DND-41 (cell line): ENCODE measurements at regions not wholly inside any gene's neighbourhood (a gene's known extent, or its start where the extent isn't known, plus 50 kb on each side); places are given as distances from the start of the nearest gene placed in this dataset.

ENCODE experiments used
- ATAC-seq: fragments of 200-7000 bp; cut with Tn5 transposase; 3 replicates; pipeline ENCODE4 v1.9.1; 2021; ENCODE audit warnings: low read depth; ENCODE audit not compliant: insufficient read depth
- DNase-seq: peaks from one replicate; pipeline ENCODE4 v3.0.0-alpha.2; 2020
- H2AFZ ChIP-seq: 2 replicates; pipeline ENCODE4 v1.6.0; 2012; ENCODE audit warnings: low read depth, low read length
- H3K27ac ChIP-seq: 2 replicates; pipeline ENCODE4 v1.5.1; 2012; ENCODE audit warnings: low read length, inconsistent platforms
- H3K27me3 ChIP-seq: fragments of 200-600 bp; sonication (generic); 2 replicates; pipeline ENCODE4 v1.6.0; 2012; ENCODE audit warnings: low read length, mild to moderate bottlenecking, inconsistent platforms; ENCODE audit not compliant: insufficient read depth, poor library complexity
- H3K36me3 ChIP-seq: 2 replicates; pipeline ENCODE4 v1.5.1; 2012; ENCODE audit warnings: low read length, inconsistent platforms; ENCODE audit not compliant: insufficient read depth
- H3K4me1 ChIP-seq: 2 replicates; pipeline ENCODE4 v1.5.1; 2012; ENCODE audit warnings: mild to moderate bottlenecking, low read length; ENCODE audit not compliant: insufficient read depth
- H3K4me2 ChIP-seq: 2 replicates; pipeline ENCODE4 v1.6.0; 2012; ENCODE audit warnings: mild to moderate bottlenecking, moderate library complexity, low read length, inconsistent platforms; ENCODE audit not compliant: insufficient read depth
- H3K4me3 ChIP-seq, 2 experiments: fragments of 200-600 bp in 1 of 2; shearing (Covaris generic) in 1 of 2; 2 replicates each; pipeline ENCODE4 v1.5.1; 2012 to 2016; ENCODE audit warnings: inconsistent platforms in 2 of 2, low read length in 2 of 2, mild to moderate bottlenecking in 2 of 2, low read depth in 1 of 2, moderate library complexity in 1 of 2
- H3K79me2 ChIP-seq: 2 replicates; pipeline ENCODE4 v1.6.0; 2012; ENCODE audit warnings: low read length, inconsistent platforms; ENCODE audit not compliant: insufficient read depth
- H3K9ac ChIP-seq: 2 replicates; pipeline ENCODE4 v1.6.0; 2012; ENCODE audit warnings: low read depth, mild to moderate bottlenecking, inconsistent platforms, low read length, moderate library complexity
- H3K9me3 ChIP-seq: 2 replicates; pipeline ENCODE4 v1.5.1; 2012; ENCODE audit warnings: low read length, moderate library complexity, mild to moderate bottlenecking, inconsistent platforms; ENCODE audit not compliant: insufficient read depth, severe bottlenecking
- H4K20me1 ChIP-seq: 2 replicates; pipeline ENCODE4 v1.6.0; 2012; ENCODE audit warnings: low read length; ENCODE audit not compliant: insufficient read depth
- CTCF ChIP-seq: IDR thresholded peaks from 2 replicates; pipeline ENCODE4 v1.5.1; 2012; ENCODE audit warnings: borderline replicate concordance, low read length, moderate library complexity, mild to moderate bottlenecking; ENCODE audit not compliant: poor library complexity, severe bottlenecking; ENCODE audit errors: extremely low read depth
- EZH2 ChIP-seq: IDR thresholded peaks from 3 replicates; pipeline ENCODE4 v1.6.1; 2012; ENCODE audit warnings: borderline replicate concordance, low read depth, mild to moderate bottlenecking, moderate library complexity, low read length, inconsistent platforms; ENCODE audit not compliant: severe bottlenecking

GRCh38 chr1:59151860-59152259 lies 145.0 kb upstream of the FGGY start:
- Histone ChIP-seq H4K20me1 (no peaks in the 10 kb centered on the region), H3K9me3 (no peaks in the 10 kb centered on the region), H3K36me3 (no peaks in the 10 kb centered on the region), H3K4me2 (no peak overlapping the region), H2AFZ (peak overlapping the region; percentile 50; the same call in 1 of the 2 replicates), H3K27ac (peak overlapping the region; percentile 60; the same call in 1 of the 2 replicates), H3K79me2 (no peaks in the 10 kb centered on the region), H3K27me3 (no peaks in the 10 kb centered on the region), H3K4me1 (peaks cover 13% of the 10 kb centered on the region), H3K4me3 (no peak overlapping the region), H3K9ac (no peak overlapping the region)
- DNase-seq (no peak), ATAC-seq (no peak)
- TF ChIP-seq CTCF = no peak

- H3K9me3 ChIP-seq = no peaks in the 10 kb centered on the region
- peaks cover 13% of the 10 kb centered on the region for H3K4me1 ChIP-seq
- H4K20me1 ChIP-seq = no peaks in the 10 kb centered on the region
- H3K4me2 ChIP-seq = no peak overlapping the region
- no peak overlapping the region for H3K27ac ChIP-seq
- H3K27me3 ChIP-seq = no peaks in the 10 kb centered on the region
- no peak overlapping the region for H3K4me3 ChIP-seq
- H2AFZ ChIP-seq = no peak overlapping the region
- no peak for DNase-seq
- H3K9ac ChIP-seq = no peak overlapping the region
- no peak for TF ChIP-seq EZH2
- TF ChIP-seq CTCF = no peak
- no peaks in the 10 kb centered on the region for H3K36me3 ChIP-seq
- no peaks in the 10 kb centered on the region for H3K79me2 ChIP-seq
- ATAC-seq = no peak
Observed at GRCh38 chr1:59152511-59152910, 144.4 kb upstream of the FGGY start.

- TF ChIP-seq CTCF = no peak
- TF ChIP-seq EZH2 = no peak
- DNase-seq (no peak), ATAC-seq (no peak)
- no peak overlapping the region for H3K4me3 ChIP-seq
- H3K4me2 ChIP-seq = no peak overlapping the region
- no peaks in the 10 kb centered on the region for H3K36me3 ChIP-seq
- peaks cover 13% of the 10 kb centered on the region for H3K4me1 ChIP-seq
- no peak overlapping the region for H3K27ac ChIP-seq
- peaks cover 13% of the 10 kb centered on the region for H3K9me3 ChIP-seq
- H3K27me3 ChIP-seq = no peaks in the 10 kb centered on the region
- no peak overlapping the region for H3K9ac ChIP-seq
- H3K79me2 ChIP-seq = no peaks in the 10 kb centered on the region
- H2AFZ ChIP-seq = no peak overlapping the region
- H4K20me1 ChIP-seq = no peaks in the 10 kb centered on the region
Observed at GRCh38 chr1:59154401-59154800, 142.5 kb upstream of the FGGY start.

- H3K4me1 ChIP-seq = peaks cover 13% of the 10 kb centered on the region
- TF ChIP-seq CTCF = no peak
- TF ChIP-seq EZH2 = no peak
- H3K27me3 ChIP-seq = no peaks in the 10 kb centered on the region
- H2AFZ ChIP-seq = no peak overlapping the region
- peaks cover 13% of the 10 kb centered on the region for H3K9me3 ChIP-seq
- H3K4me3 ChIP-seq = no peak overlapping the region
- H3K9ac ChIP-seq = no peak overlapping the region
- H3K79me2 ChIP-seq = no peaks in the 10 kb centered on the region
- DNase-seq = no peak
- no peak overlapping the region for H3K4me2 ChIP-seq
- no peaks in the 10 kb centered on the region for H3K36me3 ChIP-seq
- no peaks in the 10 kb centered on the region for H4K20me1 ChIP-seq
- ATAC-seq = no peak
- no peak overlapping the region for H3K27ac ChIP-seq
Observed at GRCh38 chr1:59155351-59155750, 141.5 kb upstream of the FGGY start.
